ENCODE measurements at regions not wholly inside any gene's neighbourhood (a gene's known extent, or its start where the extent isn't known, plus 50 kb on each side); places are given as distances from the start of the nearest gene placed in this dataset.

DNA sequence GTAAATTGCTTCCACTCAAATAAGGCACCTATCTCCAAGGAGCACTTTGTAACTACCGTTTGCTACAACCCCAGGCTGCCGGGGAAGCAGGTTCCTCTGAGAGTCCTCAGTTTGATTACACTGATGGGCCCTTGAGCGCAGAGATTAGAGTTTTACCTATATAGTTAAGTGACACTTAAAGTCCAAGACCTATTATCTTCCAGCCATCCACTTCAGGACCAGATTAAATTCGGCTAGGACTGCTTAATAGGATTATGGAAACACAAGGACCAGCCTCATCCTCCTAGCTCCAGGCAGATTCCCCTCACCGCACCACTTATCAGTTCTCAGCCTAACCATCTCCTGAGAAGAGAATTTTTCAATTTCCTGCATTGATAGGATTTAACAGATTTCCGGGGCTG lies 64.7 kb upstream of the TIAM2 start:
- Histone ChIP-seq H3K4me1 (no peaks in the 10 kb centered on the region), H3K36me3 (no peaks in the 10 kb centered on the region), H3K9me3 (no peaks in the 10 kb centered on the region), H3K4me3 (no peak overlapping the region), H3K27me3 (no peaks in the 10 kb centered on the region), H3K27ac (no peak overlapping the region)
- DNase-seq, result no peak
- TF ChIP-seq, protein P1, sequence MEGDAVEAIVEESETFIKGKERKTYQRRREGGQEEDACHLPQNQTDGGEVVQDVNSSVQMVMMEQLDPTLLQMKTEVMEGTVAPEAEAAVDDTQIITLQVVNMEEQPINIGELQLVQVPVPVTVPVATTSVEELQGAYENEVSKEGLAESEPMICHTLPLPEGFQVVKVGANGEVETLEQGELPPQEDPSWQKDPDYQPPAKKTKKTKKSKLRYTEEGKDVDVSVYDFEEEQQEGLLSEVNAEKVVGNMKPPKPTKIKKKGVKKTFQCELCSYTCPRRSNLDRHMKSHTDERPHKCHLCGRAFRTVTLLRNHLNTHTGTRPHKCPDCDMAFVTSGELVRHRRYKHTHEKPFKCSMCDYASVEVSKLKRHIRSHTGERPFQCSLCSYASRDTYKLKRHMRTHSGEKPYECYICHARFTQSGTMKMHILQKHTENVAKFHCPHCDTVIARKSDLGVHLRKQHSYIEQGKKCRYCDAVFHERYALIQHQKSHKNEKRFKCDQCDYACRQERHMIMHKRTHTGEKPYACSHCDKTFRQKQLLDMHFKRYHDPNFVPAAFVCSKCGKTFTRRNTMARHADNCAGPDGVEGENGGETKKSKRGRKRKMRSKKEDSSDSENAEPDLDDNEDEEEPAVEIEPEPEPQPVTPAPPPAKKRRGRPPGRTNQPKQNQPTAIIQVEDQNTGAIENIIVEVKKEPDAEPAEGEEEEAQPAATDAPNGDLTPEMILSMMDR (IDR thresholded peaks at IDR 0.05), result no peak
- ATAC-seq, result no peak
- intact Hi-C loops (cut with DNase I), result loop anchor here (10.0 kb wide), 1 partner anchor 244 kb away; no protein-coding TSS in a partner anchor

DNA sequence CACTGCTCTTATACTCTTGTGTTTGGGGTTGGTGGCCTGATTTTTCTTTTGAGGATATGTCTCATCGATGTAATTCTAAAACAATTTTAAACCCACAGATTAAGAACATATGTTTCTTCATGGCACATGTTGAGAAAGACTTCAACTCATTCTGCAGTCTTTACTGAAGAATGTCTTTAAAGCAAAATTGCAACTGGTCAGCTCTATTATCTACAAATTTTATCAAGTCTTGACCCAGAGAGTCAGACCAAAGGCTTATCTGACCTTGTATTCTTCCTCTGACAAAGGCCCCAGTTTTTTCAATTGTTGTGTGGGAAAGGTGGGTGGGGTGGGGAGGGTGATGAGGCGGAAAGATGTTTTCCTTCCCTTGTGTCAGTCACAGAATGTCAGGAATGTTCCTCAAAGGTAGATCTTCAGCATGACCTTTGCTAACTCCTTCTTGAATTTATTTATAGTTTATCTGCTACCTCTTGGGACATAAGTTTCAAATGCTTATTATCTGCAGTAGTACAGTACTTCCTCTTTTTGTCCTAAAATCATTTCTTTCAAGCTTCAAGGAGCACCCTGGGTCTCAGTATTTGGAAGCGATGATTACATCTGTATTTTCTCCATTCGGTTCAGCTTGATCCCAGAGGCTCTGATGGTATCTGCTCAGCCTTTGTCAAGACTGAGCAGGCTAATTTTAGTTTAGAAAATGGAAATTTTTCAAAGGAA lies 63.2 kb upstream of the TIAM2 start:
- H3K4me1 ChIP-seq, result no peaks in the 10 kb centered on the region
- no peaks in the 10 kb centered on the region for H3K27me3 ChIP-seq
- intact Hi-C loops (cut with DNase I), result loop anchor here (10.0 kb wide), 1 partner anchor 243 kb away; no protein-coding TSS in a partner anchor
- H3K4me3 ChIP-seq, result no peak overlapping the region
- no peak overlapping the region for H3K27ac ChIP-seq
- DNase-seq, result no peak
- H3K9me3 ChIP-seq, result no peaks in the 10 kb centered on the region
- H3K36me3 ChIP-seq, result no peaks in the 10 kb centered on the region
- ATAC-seq, result no peak
- TF ChIP-seq, protein P1 (IDR thresholded peaks at IDR 0.05), result no peak

DNA sequence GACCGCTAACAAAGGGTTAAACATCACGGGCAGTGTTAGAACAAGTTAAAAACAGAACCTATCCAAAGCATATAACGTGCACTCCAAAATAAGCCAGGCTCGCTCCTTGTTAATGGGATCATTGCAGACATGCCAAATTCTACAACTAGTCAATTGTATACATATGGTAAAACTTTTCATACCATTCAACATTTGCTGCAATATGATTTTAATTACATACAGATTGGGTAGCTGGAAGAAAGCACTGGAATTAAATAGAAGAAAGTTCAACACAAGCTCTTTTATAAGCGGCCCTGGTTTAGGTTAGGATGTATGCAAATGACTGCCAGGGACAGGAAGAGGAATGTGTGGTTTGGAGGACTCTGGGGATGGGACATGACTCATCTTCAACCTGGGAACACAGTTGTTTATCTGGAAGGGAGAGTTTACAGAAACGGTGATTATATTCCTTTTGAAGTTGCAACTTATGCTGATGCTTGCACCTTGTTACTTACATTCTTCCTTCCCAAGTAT lies 62.5 kb upstream of the TIAM2 start:
- Histone ChIP-seq H3K27me3 (no peaks in the 10 kb centered on the region), H3K4me3 (no peak overlapping the region), H3K27ac (no peak overlapping the region), H3K36me3 (no peaks in the 10 kb centered on the region), H3K9me3 (no peaks in the 10 kb centered on the region), H3K4me1 (no peaks in the 10 kb centered on the region)
- intact Hi-C loops (cut with DNase I), result loop anchor here (10.0 kb wide), 1 partner anchor 242 kb away; no protein-coding TSS in a partner anchor
- ATAC-seq (no peak), DNase-seq (no peak)
- TF ChIP-seq, protein P1 (IDR thresholded peaks at IDR 0.05), result no peak

DNA sequence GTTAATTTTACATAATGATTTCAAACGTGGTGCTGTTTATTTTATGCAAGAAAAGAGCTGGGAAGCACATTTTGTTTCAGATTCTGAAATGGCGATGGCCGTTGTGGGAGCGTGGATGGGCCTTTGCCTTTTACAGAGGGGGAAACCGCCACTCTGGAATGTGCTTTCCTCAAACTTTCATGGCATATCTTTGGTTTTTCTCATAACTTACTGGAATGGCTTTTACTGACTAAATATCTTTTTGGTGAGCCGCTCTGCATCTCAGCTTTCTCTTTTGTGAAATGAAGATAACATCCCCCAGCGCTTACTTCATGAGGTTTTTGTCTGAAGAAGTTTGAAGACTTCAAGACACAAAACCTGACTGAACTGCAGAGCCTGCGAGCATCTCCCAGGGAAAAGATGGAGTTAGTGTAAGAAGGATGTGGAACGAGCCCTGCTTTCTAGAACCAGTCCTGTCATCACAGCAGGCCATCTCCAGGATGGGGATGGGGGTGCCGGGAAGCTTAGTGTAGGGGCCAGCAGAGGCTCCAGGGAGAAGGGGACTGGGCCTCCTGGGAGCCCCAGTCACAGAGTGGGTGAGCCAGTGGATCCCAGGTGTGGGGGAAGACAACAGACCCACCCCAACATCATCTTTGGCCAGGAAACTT lies 61.8 kb upstream of the TIAM2 start:
- no peak for DNase-seq
- Histone ChIP-seq H3K36me3 (no peaks in the 10 kb centered on the region), H3K4me3 (no peak overlapping the region), H3K27me3 (no peaks in the 10 kb centered on the region), H3K27ac (no peak overlapping the region), H3K4me1 (no peaks in the 10 kb centered on the region), H3K9me3 (no peaks in the 10 kb centered on the region)
- TF ChIP-seq, protein P1 (IDR thresholded peaks at IDR 0.05), result no peak
- intact Hi-C loops (cut with DNase I), result loop anchor here (10.0 kb wide), 1 partner anchor 241 kb away; no protein-coding TSS in a partner anchor
- ATAC-seq, result no peak

DNA sequence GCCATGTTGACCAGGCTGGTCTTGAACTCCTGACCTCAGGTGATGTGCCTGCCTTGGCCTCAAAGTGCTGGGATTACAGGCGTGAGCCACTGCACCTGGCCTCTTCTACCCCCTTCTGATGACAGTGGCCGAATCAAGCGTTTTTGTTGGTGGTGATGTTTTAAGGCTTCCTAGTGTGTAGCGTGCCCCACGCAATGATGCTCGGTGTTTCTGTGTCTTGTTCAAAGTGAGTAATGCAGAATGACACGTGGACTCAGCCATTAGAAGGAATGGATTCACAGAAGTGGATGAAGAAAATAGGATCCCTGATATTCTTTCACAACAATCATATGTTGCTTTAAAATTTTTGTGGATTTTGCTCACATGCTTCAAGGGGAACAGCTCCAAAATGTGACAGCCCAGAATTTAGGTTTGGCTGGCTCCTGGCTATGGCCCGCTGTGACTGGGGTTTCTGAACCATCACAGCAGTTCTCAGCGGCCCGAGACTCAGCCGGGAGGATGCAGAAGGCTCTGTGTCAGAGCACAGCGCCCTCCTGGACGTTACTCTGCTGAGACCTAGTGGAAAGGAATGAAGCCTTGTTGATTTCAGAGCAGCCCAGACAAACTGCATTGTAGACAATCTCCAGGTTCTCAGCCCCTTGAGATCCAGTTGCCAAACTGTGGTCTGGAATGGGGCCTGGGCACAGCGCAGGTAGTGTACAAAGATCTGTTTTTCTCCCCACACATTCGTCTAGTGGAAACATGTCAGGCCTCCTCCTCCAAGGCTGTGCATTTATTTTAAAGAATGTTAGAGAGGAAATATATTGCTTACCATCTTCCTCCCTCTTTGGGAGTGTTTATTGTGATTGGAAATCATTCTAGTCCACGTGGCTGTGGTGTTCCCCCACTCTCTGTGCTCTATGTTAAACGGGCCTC lies 57.6 kb upstream of the TIAM2 start:
- no peak overlapping the region for H3K4me3 ChIP-seq
- no peak for DNase-seq
- intact Hi-C loops (cut with DNase I), result loop anchor here (10.0 kb wide), 1 partner anchor 237 kb away; no protein-coding TSS in a partner anchor

More for the DNA sequence above, 57.6 kb upstream of the TIAM2 start:
- ATAC-seq, result peak; percentile 12
- Histone ChIP-seq H3K36me3 (no peaks in the 10 kb centered on the region), H3K27me3 (no peaks in the 10 kb centered on the region), H3K27ac (no peak overlapping the region), H3K4me1 (no peaks in the 10 kb centered on the region), H3K9me3 (no peaks in the 10 kb centered on the region)
- TF ChIP-seq, protein P1 (IDR thresholded peaks at IDR 0.05), result no peak
